ENCODE measurements at regions not wholly inside any gene's neighbourhood (a gene's known extent, or its start where the extent isn't known, plus 50 kb on each side); places are given as distances from the start of the nearest gene placed in this dataset.

GRCh38 chr7:115561335-115562110, 469.0 kb downstream of the TFEC start:
- TF ChIP-seq POLR2A (IDR thresholded peaks at IDR 0.05; ENCODE audit: low read depth, low read length), result no peak
- TF ChIP-seq RCOR1 (IDR thresholded peaks at IDR 0.05; ENCODE audit: insufficient replicate concordance, low read length), result no peak
- TF ChIP-seq ELK1 (IDR thresholded peaks at IDR 0.05; ENCODE audit: borderline replicate concordance, low read depth, low read length), result no peak
- no peak for TF ChIP-seq MXI1 (IDR thresholded peaks at IDR 0.05; ENCODE audit: borderline replicate concordance, low read depth, low read length)
- peak; percentile 23; the same call in 1 of the 2 replicates for TF ChIP-seq CTCF (conservative IDR thresholded peaks at IDR 0.05; ENCODE audit: low read depth, low read length)
- no peak for TF ChIP-seq RFX5 (IDR thresholded peaks at IDR 0.05; ENCODE audit: low read depth, low read length)
- no peak for TF ChIP-seq NFE2L2 (IDR thresholded peaks at IDR 0.05; ENCODE audit: low read depth, low read length)
- TF ChIP-seq SMC3 (IDR thresholded peaks at IDR 0.05; ENCODE audit: low read depth, low read length), result no peak
- TF ChIP-seq RAD21 (IDR thresholded peaks at IDR 0.05; ENCODE audit: low read length), result no peak
- TF ChIP-seq MAFK (IDR thresholded peaks at IDR 0.05; ENCODE audit: low read depth, low read length), result no peak
- no peak for TF ChIP-seq USF2 (IDR thresholded peaks at IDR 0.05; ENCODE audit: low read depth, low read length)
- no peak for TF ChIP-seq CHD1 (IDR thresholded peaks at IDR 0.05; ENCODE audit: low read depth, low read length)
- no peak for TF ChIP-seq MAZ (IDR thresholded peaks at IDR 0.05; ENCODE audit: borderline replicate concordance, low read depth, low read length)
